IMR-90 (cell line): ENCODE measurements at regions not wholly inside any gene's neighbourhood (a gene's known extent, or its start where the extent isn't known, plus 50 kb on each side); places are given as distances from the start of the nearest gene placed in this dataset.

ENCODE experiments used
- ATAC-seq: fragments of 200-7000 bp; cut with Tn5 transposase; 2 replicates; pipeline ENCODE4 v1.9.1; 2020; ENCODE audit warnings: low read depth, mild to moderate bottlenecking, moderate library complexity
- BruUV-seq: library from RNA; stranded (reverse); fragments of 400-500 nt; replicated peaks from 2 replicates; lab custom pipeline; 2021; lab: Mats Ljungman, UMichigan
- CTCF ChIA-PET: fragments of 300-600 bp; formaldehyde crosslinking; extraction: SDS; loops from one replicate; lab custom pipeline; 2021; ENCODE audit warnings: antibody characterized with exemption; lab: Yijun Ruan, JAX
- POLR2A ChIA-PET: fragments of 300-600 bp; sonication (Branson Sonifier 250); formaldehyde crosslinking; loops from one replicate; lab custom pipeline; 2022; ENCODE audit warnings: antibody characterized with exemption; ENCODE audit not compliant: unreplicated experiment; lab: Charles Lee
- DNase-seq: peaks from one replicate; pipeline ENCODE4 v3.0.0; 2013
- H2AFZ ChIP-seq: replicated peaks from 2 replicates; pipeline ENCODE3; 2013; ENCODE audit warnings: low read length, mild to moderate bottlenecking; ENCODE audit not compliant: poor library complexity
- H2AK5ac ChIP-seq: 2 replicates; pipeline ENCODE4 v1.6.1; 2013; ENCODE audit warnings: low read depth, low read length, inconsistent platforms
- H2AK9ac ChIP-seq: replicated peaks from 2 replicates; pipeline ENCODE3; 2013; ENCODE audit warnings: mild to moderate bottlenecking, low read depth, low read length, moderate library complexity; ENCODE audit not compliant: poor library complexity
- H2BK120ac ChIP-seq: 2 replicates; pipeline ENCODE4 v1.6.1; 2013; ENCODE audit warnings: low read depth, low read length, inconsistent platforms
- H2BK15ac ChIP-seq: 3 replicates; pipeline ENCODE4 v1.6.1; 2013; ENCODE audit warnings: low read depth, low read length, inconsistent platforms
- H2BK20ac ChIP-seq: 2 replicates; pipeline ENCODE4 v1.6.1; 2013; ENCODE audit warnings: low read depth, mild to moderate bottlenecking, inconsistent platforms, low read length, moderate library complexity
- H2BK5ac ChIP-seq: 2 replicates; pipeline ENCODE4 v1.6.1; 2013; ENCODE audit warnings: mild to moderate bottlenecking, low read depth, low read length, inconsistent platforms; ENCODE audit not compliant: poor library complexity, severe bottlenecking
- H3K14ac ChIP-seq: replicated peaks from 2 replicates; pipeline ENCODE4 v1.6.1; 2013; ENCODE audit warnings: low read depth, low read length, inconsistent platforms
- H3K18ac ChIP-seq: 2 replicates; pipeline ENCODE4 v1.6.1; 2013; ENCODE audit warnings: low read depth, low read length, control low read depth
- H3K23ac ChIP-seq: 2 replicates; pipeline ENCODE4 v1.6.1; 2013; ENCODE audit warnings: low read depth, low read length, inconsistent platforms
- H3K27ac ChIP-seq: 2 replicates; pipeline ENCODE4 v1.5.1; 2013; ENCODE audit warnings: mild to moderate bottlenecking, control low read depth, low read length; ENCODE audit not compliant: insufficient read depth
- H3K27me3 ChIP-seq: 2 replicates; pipeline ENCODE4 v1.6.1; 2013; ENCODE audit warnings: low read length; ENCODE audit not compliant: control insufficient read depth, insufficient read depth
- H3K36me3 ChIP-seq: 2 replicates; pipeline ENCODE4 v1.6.1; 2013; ENCODE audit warnings: low read length, mixed read lengths; ENCODE audit not compliant: control insufficient read depth, insufficient read depth
- H3K4ac ChIP-seq: 2 replicates; pipeline ENCODE4 v1.6.1; 2013; ENCODE audit warnings: low read depth, low read length, inconsistent platforms
- H3K4me1 ChIP-seq: 2 replicates; pipeline ENCODE4 v1.6.1; 2013; ENCODE audit warnings: low read length, mixed read lengths; ENCODE audit not compliant: control insufficient read depth, insufficient read depth
- H3K4me2 ChIP-seq: 2 replicates; pipeline ENCODE4 v1.6.1; 2013; ENCODE audit warnings: low read depth, mild to moderate bottlenecking, control low read depth, low read length, moderate library complexity
- H3K4me3 ChIP-seq: 2 replicates; pipeline ENCODE4 v1.5.1; 2013; ENCODE audit warnings: low read depth, mild to moderate bottlenecking, control low read depth, low read length, moderate library complexity; ENCODE audit not compliant: insufficient read depth
- H3K56ac ChIP-seq: 2 replicates; pipeline ENCODE4 v1.6.1; 2013; ENCODE audit warnings: low read length, inconsistent platforms; ENCODE audit not compliant: insufficient read depth; ENCODE audit errors: extremely low read depth
- H3K79me1 ChIP-seq, 2 experiments: 2 replicates each; pipeline ENCODE4 v1.6.1; 2013; ENCODE audit warnings: low read length in 2 of 2, inconsistent platforms in 1 of 2, low read depth in 1 of 2
- H3K9ac ChIP-seq: 2 replicates; pipeline ENCODE4 v1.6.1; 2013; ENCODE audit warnings: low read depth, low read length, control low read depth
- H3K9me1 ChIP-seq: 2 replicates; pipeline ENCODE4 v1.6.1; 2013; ENCODE audit warnings: low read length, inconsistent platforms; ENCODE audit not compliant: insufficient read depth
- H3K9me3 ChIP-seq: 2 replicates; pipeline ENCODE4 v1.6.1; 2013; ENCODE audit warnings: low read length; ENCODE audit not compliant: control insufficient read depth, insufficient read depth
- H4K20me1 ChIP-seq: 2 replicates; pipeline ENCODE4 v1.6.1; 2013; ENCODE audit warnings: low read length, inconsistent platforms; ENCODE audit not compliant: insufficient read depth
- H4K5ac ChIP-seq: 2 replicates; pipeline ENCODE4 v1.6.1; 2013; ENCODE audit warnings: mild to moderate bottlenecking, low read depth, low read length, control low read depth
- H4K8ac ChIP-seq, 2 experiments: 2 replicates each; pipeline ENCODE4 v1.6.1; 2013; ENCODE audit warnings: low read depth in 2 of 2, low read length in 2 of 2, control low read depth in 1 of 2, inconsistent platforms in 1 of 2
- H4K91ac ChIP-seq: 2 replicates; pipeline ENCODE4 v1.6.1; 2013; ENCODE audit warnings: low read depth, low read length, inconsistent platforms; ENCODE audit not compliant: insufficient read depth
- CHD1 ChIP-seq: IDR thresholded peaks from 2 replicates; pipeline ENCODE4 v1.6.1; 2012; ENCODE audit warnings: low read depth, low read length, improper control_type of control experiment
- MAFK ChIP-seq: IDR thresholded peaks from 2 replicates; pipeline ENCODE4 v1.6.1; 2012; ENCODE audit warnings: low read depth, low read length, improper control_type of control experiment
- WGBS, 2 experiments: methylation state at CpG; one replicate each; pipeline versions ENCODE4 v1.1.5 to v1.1.7; 2013; ENCODE audit warnings: missing lambda C conversion rate in 2 of 2; ENCODE audit not compliant: insufficient read length in 1 of 2; ENCODE audit errors: extremely low coverage in 2 of 2; 5-methylcytosine and 5-hydroxymethylcytosine counted together
- dilution Hi-C: fragments of 300-500 bp; cut with HindIII; formaldehyde crosslinking; loops from one replicate; pipeline ENCODE4 v1.14.3; 2018; ENCODE audit warnings: low sequenced_read_pairs; ENCODE audit not compliant: unreplicated experiment
- in situ Hi-C: fragments of 300-500 bp; cut with MboI; formaldehyde crosslinking; loops from 3 replicates; pipeline ENCODE4 v1.14.3; 2019; ENCODE audit warnings: low sequenced_read_pairs, inconsistent platforms, mixed read lengths
- intact Hi-C: fragments of 100-400 bp; cut with micrococcal nuclease; formaldehyde crosslinking; loops from 2 replicates; pipeline ENCODE4 v1.10.0; 2022

GRCh38 chr10:28914701-28915100 lies 237.4 kb downstream of the BAMBI start:
- ChIA-PET CTCF (no interaction called here), POLR2A (no interaction called here)
- Histone ChIP-seq H3K23ac (no peak overlapping the region), H2BK15ac (peak overlapping the region; percentile 10; the same call in 1 of the 3 replicates), H3K9me1 (peaks cover 4% of the 10 kb centered on the region), H2BK120ac (no peak overlapping the region), H2AK5ac (no peak overlapping the region), H3K56ac (no peak overlapping the region), H4K5ac (no peak overlapping the region), H3K4me3 (no peak overlapping the region), H2BK5ac (no peak overlapping the region), H2AK9ac (no peak overlapping the region), H2AFZ (no peak overlapping the region), H3K4me1 (peaks cover 4% of the 10 kb centered on the region), H3K27me3 (no peaks in the 10 kb centered on the region), H3K4me2 (no peak overlapping the region), H2BK20ac (no peak overlapping the region), H3K36me3 (no peaks in the 10 kb centered on the region), H4K91ac (no peak overlapping the region), H4K8ac (no peak overlapping the region), H3K9ac (no peak overlapping the region), H3K79me1 (no peaks in the 10 kb centered on the region), H3K27ac (no peak overlapping the region), H4K20me1 (no peaks in the 10 kb centered on the region), H3K9me3 (no peaks in the 10 kb centered on the region), H3K18ac (no peak overlapping the region), H3K4ac (no peak overlapping the region), H3K14ac (no peak overlapping the region)
- intact Hi-C loops = no loop called here
- DNase-seq = peak; percentile 34
- in situ Hi-C loops = no loop called here
- ATAC-seq = no peak
- BruUV-seq = no TSS peak
- 100% methylated on average over 1 of the region's 3 CpGs; no CpG with 5 or more reads in 1 of the 2 experiments for WGBS, 2 experiments
- TF ChIP-seq CHD1 (no peak), MAFK (no peak)
- dilution Hi-C loops = no loop called here
